Activated B cell treated with CpG ODN at 0.5 μM for 24 hours (primary cell): ENCODE measurements at regions not wholly inside any gene's neighbourhood (a gene's known extent, or its start where the extent isn't known, plus 50 kb on each side); places are given as distances from the start of the nearest gene placed in this dataset.

ENCODE experiments used
- ATAC-seq: fragments of 200-7000 bp; cut with Tn5 transposase; one replicate; pipeline ENCODE4 v1.10.0; 2021; ENCODE audit warnings: low read depth, mild to moderate bottlenecking, moderate library complexity
- CTCF ChIA-PET: fragments of 350-600 bp; sonication (Branson Sonifier 250); formaldehyde crosslinking; loops from one replicate; lab custom pipeline; 2021; ENCODE audit warnings: antibody characterized with exemption; lab: Charles Lee
- POLR2A ChIA-PET: fragments of 350-600 bp; sonication (Branson Sonifier 250); formaldehyde crosslinking; loops from one replicate; lab custom pipeline; 2021; ENCODE audit warnings: antibody characterized with exemption; lab: Charles Lee
- DNase-seq: peaks from one replicate; pipeline ENCODE4 v3.0.0; 2022
- H3K27ac Mint-ChIP-seq: one replicate; pipeline ENCODE4 v1.8.0; 2020; ENCODE audit warnings: mixed read lengths
- H3K27me3 Mint-ChIP-seq: one replicate; pipeline ENCODE4 v1.8.0; 2021; ENCODE audit warnings: mixed read lengths
- H3K36me3 Mint-ChIP-seq: one replicate; pipeline ENCODE4 v1.8.0; 2021; ENCODE audit warnings: low read depth, mixed read lengths
- H3K4me1 Mint-ChIP-seq: one replicate; pipeline ENCODE4 v1.8.0; 2021; ENCODE audit warnings: mixed read lengths
- H3K4me3 Mint-ChIP-seq: one replicate; pipeline ENCODE4 v1.8.0; 2020; ENCODE audit warnings: mild to moderate bottlenecking, mixed read lengths
- H3K9me3 Mint-ChIP-seq: one replicate; pipeline ENCODE4 v1.8.0; 2020; ENCODE audit warnings: mixed read lengths
- intact Hi-C: fragments of 100-400 bp; cut with micrococcal nuclease; formaldehyde crosslinking; loops from one replicate; pipeline ENCODE4 v1.15.1; 2024
- TF ChIP-seq, protein P1 (sequence below): fragments of 200-600 bp; IDR thresholded peaks from one replicate; pipeline ENCODE4 v1.8.0; 2022; ENCODE audit warnings: antibody characterized with exemption, mild to moderate bottlenecking

DNA sequence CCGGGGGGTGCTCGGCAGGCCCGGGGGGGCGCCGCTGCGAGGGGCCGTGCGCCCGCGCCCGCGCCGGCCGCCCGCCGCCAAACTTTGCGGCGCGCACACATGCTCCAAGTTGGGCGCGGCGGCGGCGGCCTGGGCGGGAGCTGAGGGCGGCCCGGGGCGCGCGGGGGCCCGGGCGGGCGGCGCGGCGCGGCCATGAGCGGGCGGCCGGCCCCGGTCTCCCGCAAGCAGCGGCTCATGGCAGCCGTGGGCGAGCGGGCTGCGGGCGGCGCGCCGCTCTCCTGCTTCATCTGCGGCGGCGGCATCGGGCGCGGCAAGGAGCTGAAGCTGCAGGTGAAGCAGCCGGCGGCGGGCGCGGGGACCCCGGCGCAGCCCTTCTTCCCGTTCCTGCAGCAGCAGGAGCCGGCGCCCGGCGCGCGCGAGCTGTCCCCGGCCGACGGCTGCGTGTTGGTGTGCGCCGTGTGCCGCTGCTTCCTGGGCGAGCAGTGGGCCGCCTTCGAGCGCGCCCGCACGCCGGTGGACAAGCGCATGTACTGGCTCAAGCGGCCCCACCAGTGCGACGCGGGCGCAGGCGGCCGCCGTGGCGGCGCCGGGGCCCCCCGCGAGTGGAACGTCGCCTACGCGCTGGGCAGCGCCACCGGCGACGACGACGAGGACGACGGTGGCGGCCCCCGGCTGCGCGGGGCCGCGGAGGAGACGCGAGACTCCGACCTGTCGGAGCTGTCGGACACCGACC is 57.2 kb upstream of the CIBAR2 start:
- intact Hi-C loops: no loop called here
- no peak overlapping the region for H3K27ac Mint-ChIP-seq
- H3K4me3 Mint-ChIP-seq: no peak overlapping the region
- no peaks in the 10 kb centered on the region for H3K9me3 Mint-ChIP-seq
- POLR2A ChIA-PET: interaction anchor here (0.6 kb wide), 1 partner anchor 516 kb away, joined by 3 read pairs; no protein-coding TSS in a partner anchor
- DNase-seq: no peak
- peaks cover 57% of the 10 kb centered on the region for H3K27me3 Mint-ChIP-seq
- TF ChIP-seq, protein P1, sequence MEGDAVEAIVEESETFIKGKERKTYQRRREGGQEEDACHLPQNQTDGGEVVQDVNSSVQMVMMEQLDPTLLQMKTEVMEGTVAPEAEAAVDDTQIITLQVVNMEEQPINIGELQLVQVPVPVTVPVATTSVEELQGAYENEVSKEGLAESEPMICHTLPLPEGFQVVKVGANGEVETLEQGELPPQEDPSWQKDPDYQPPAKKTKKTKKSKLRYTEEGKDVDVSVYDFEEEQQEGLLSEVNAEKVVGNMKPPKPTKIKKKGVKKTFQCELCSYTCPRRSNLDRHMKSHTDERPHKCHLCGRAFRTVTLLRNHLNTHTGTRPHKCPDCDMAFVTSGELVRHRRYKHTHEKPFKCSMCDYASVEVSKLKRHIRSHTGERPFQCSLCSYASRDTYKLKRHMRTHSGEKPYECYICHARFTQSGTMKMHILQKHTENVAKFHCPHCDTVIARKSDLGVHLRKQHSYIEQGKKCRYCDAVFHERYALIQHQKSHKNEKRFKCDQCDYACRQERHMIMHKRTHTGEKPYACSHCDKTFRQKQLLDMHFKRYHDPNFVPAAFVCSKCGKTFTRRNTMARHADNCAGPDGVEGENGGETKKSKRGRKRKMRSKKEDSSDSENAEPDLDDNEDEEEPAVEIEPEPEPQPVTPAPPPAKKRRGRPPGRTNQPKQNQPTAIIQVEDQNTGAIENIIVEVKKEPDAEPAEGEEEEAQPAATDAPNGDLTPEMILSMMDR: no peak
- no peaks in the 10 kb centered on the region for H3K36me3 Mint-ChIP-seq
- CTCF ChIA-PET: no interaction called here
- ATAC-seq: no peak
- peaks cover 1% of the 10 kb centered on the region for H3K4me1 Mint-ChIP-seq

DNA sequence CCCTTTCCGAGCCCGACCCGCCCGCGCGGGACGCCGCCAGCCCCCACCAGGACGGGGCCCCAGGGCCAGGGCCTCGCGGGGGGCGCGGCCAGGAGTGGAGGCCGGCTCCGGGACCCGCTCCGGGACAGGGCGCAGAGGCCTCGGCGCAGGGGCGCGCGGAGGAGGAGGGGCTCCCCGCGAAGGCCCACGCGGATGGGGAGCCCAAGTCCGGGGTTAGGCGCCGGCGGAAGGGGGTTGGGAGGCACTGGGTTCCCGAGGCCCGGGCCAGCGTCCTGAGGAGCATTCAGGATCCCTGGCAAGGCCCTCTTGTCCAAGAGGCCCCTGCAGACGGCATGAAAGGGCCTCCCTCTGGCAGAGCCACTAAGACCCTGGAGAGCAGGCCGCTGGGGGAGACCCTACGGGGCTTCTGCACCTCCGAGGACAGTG is 57.8 kb upstream of the CIBAR2 start:
- H3K36me3 Mint-ChIP-seq: no peaks in the 10 kb centered on the region
- TF ChIP-seq, protein P1: no peak
- peaks cover 1% of the 10 kb centered on the region for H3K4me1 Mint-ChIP-seq
- no peak for ATAC-seq
- ChIA-PET CTCF (no interaction called here), POLR2A (no interaction called here)
- no peaks in the 10 kb centered on the region for H3K9me3 Mint-ChIP-seq
- peaks cover 58% of the 10 kb centered on the region for H3K27me3 Mint-ChIP-seq
- H3K27ac Mint-ChIP-seq: no peak overlapping the region
- DNase-seq: no peak
- intact Hi-C loops: no loop called here
- H3K4me3 Mint-ChIP-seq: no peak overlapping the region

DNA sequence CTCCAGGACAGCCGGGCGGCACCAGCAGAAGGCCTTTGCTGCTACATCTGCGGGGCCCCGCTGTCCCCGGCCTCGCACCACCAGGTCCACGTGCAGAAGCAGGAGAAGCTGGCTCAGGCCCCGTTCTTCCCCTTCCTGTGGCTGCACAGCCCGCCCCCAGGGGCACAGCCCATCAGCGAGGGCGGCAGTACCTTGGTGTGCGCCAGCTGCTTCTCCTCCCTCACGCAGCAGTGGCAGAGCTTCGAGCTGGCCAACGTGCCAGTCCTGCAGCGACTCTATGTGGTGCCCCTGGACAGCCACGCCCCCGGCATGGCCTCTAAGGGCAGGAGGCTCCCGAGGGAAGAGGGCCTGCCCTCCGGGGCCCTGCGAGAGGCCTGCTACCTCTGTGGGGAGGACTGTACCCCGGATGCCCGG is 58.3 kb upstream of the CIBAR2 start:
- intact Hi-C loops: no loop called here
- Mint-ChIP-seq H3K36me3 (no peaks in the 10 kb centered on the region), H3K4me1 (peaks cover 1% of the 10 kb centered on the region), H3K27ac (no peak overlapping the region), H3K9me3 (no peaks in the 10 kb centered on the region), H3K27me3 (peaks cover 58% of the 10 kb centered on the region), H3K4me3 (no peak overlapping the region)
- no peak for DNase-seq
- TF ChIP-seq, protein P1: no peak
- POLR2A ChIA-PET: no interaction called here
- no peak for ATAC-seq
- CTCF ChIA-PET: no interaction called here

DNA sequence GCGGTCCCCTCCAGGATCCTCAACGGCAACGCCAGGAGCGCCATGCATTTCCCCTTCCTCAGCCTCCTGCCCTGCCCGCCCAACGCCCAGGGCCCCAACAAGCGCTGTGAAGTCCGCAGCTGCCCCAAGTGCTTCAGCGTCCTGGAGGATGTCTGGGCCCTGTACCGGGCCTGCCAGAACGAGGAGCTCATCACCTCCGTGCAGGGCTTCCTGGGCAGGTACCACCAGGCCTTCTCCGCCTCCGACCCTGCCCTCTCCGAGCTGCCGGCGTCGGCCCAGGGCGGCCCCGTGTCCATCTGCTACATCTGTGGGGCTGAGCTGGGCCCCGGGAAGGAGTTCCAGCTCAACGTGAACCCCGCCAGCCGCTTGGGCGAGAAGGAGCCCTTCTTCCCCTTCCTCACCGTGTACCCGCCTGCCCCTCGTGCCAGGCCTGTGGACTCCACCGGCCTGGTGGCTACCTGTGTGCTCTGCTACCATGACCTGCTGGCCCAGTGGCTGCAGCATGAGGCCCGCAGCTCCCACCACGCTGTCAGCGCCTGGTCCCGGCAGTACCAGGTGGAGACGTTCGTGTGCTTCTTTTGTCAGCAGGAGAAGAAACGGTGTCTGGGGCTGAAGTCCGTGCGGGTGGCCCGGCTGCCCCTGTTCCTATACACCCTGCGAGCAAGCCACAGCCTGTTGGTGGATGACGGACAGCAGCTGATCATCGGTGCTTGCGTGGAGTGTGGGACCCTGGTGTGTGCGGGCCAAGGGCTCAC is 58.9 kb upstream of the CIBAR2 start:
- no peak for DNase-seq
- Mint-ChIP-seq H3K36me3 (no peaks in the 10 kb centered on the region), H3K27me3 (peaks cover 63% of the 10 kb centered on the region)

More for the DNA sequence above, 58.9 kb upstream of the CIBAR2 start:
- Mint-ChIP-seq H3K4me1 (peaks cover 1% of the 10 kb centered on the region), H3K27ac (no peak overlapping the region), H3K9me3 (no peaks in the 10 kb centered on the region), H3K4me3 (no peak overlapping the region)
- TF ChIP-seq, protein P1: no peak
- intact Hi-C loops: no loop called here
- no peak for ATAC-seq
- ChIA-PET CTCF (no interaction called here), POLR2A (no interaction called here)
